ENCODE measurements at regions not wholly inside any gene's neighbourhood (a gene's known extent, or its start where the extent isn't known, plus 50 kb on each side); places are given as distances from the start of the nearest gene placed in this dataset.

DNA sequence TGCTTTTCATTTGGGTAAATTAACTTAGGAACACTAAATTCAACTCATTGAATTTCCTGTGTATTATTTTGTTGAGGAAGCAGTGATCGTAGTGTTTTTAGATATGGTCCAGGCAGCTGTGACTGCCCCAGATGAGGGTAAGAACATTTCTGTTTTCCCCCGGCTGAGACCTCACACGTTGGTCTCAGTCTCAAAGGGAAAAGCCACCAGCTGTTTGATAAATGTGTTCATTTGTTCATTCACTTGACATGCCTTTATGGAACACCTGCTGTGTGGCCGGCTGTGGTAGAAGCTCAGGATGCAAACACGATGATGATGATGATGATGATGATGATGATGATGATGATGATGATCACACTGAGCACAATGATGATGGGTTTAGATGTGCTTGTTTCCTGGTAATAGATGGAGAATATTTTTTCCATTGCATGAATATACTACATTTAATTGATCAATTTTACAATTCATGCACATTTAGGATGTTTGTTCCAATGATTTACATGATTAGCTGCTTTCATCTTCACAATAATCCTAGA, 125.6 kb upstream of the ZNF32 start:
- TF ChIP-seq, protein P1, sequence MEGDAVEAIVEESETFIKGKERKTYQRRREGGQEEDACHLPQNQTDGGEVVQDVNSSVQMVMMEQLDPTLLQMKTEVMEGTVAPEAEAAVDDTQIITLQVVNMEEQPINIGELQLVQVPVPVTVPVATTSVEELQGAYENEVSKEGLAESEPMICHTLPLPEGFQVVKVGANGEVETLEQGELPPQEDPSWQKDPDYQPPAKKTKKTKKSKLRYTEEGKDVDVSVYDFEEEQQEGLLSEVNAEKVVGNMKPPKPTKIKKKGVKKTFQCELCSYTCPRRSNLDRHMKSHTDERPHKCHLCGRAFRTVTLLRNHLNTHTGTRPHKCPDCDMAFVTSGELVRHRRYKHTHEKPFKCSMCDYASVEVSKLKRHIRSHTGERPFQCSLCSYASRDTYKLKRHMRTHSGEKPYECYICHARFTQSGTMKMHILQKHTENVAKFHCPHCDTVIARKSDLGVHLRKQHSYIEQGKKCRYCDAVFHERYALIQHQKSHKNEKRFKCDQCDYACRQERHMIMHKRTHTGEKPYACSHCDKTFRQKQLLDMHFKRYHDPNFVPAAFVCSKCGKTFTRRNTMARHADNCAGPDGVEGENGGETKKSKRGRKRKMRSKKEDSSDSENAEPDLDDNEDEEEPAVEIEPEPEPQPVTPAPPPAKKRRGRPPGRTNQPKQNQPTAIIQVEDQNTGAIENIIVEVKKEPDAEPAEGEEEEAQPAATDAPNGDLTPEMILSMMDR (conservative IDR thresholded peaks at IDR 0.05; ENCODE audit: low read length): no peak
- TF ChIP-seq EZH2phosphoT487 (IDR thresholded peaks at IDR 0.05; ENCODE audit: borderline replicate concordance): no peak
